HG02642 (cell line): ENCODE measurements at regions not wholly inside any gene's neighbourhood (a gene's known extent, or its start where the extent isn't known, plus 50 kb on each side); places are given as distances from the start of the nearest gene placed in this dataset.

Source experiments
- ATAC-seq: cut with Tn5 transposase; IDR thresholded peaks from one replicate; pipeline ENCODE4 v1.9.1; 2021; ENCODE audit warnings: mild to moderate bottlenecking; ENCODE audit not compliant: unreplicated experiment, poor library complexity

GRCh38 chr2:176746411-176746810, 466.2 kb upstream of the HNRNPA3 start:
- no peak for ATAC-seq

DNA sequence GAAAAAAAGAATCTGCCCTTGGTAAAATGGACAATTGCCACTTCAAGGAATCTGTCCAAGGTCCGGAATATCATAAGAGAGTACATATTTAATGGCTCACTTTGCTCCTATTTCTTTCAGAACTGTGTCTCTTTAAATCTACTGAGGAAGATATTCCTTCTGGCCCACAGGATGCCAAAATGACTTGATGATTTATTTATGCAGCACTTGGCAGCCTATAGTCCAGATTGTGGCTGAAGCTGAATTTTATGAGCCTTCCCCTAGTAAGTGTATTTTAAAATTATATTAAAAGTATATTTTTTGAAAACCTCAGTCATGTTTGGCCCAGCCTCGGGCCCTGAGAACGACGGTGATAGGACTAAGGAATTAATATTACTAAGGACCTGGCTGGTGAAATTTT, 465.1 kb upstream of the HNRNPA3 start:
- ATAC-seq, result no peak

DNA sequence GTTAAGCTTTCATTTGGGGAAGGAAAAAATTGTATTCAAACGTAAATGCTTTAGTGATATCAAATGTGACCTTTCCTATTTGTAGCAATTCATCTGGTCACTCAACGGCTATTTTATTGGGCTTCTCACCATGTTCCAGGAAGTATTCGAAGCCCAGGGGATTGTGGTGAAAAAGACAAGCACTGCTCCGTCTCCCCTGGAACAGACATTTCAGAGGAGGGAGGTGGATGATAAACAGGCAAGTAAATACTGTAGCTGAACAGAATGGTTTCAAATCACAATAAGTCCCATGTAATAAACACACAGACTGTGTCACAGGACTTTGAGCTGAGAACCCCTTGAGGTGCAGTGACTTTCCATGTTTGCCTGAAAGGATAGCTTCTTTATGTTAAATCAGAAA, 464.7 kb upstream of the HNRNPA3 start:
- ATAC-seq, result no peak

- no peak for ATAC-seq
Observed at GRCh38 chr2:176748662-176749061, 463.9 kb upstream of the HNRNPA3 start.

GRCh38 chr2:176751314-176752227, 461.0 kb upstream of the HNRNPA3 start:
- no peak for ATAC-seq

- ATAC-seq, result no peak
Observed at GRCh38 chr2:176752295-176752694, 460.3 kb upstream of the HNRNPA3 start.

DNA sequence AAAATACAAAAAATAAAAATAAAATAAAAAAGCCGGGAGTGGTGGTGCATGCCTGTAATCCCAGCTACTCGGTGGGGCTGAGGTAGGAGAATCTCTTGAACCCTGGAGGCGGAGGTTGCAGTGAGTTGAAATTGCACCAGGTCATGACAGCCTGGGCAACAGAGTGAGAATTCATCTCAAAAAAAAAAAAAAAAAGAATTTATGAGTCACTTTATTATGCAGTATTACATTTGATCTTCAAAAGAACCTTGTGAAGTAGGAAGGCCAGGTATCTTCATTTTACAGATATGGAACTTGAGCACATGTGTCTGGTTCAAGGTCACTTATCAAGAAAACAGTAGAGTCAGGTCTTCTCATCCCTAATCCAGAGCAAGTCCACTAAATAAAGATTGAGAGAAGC, 459.4 kb upstream of the HNRNPA3 start:
- no peak for ATAC-seq

GRCh38 chr2:176753752-176754474, 458.7 kb upstream of the HNRNPA3 start:
- no peak for ATAC-seq

- ATAC-seq, result no peak
Observed at GRCh38 chr2:176755537-176756135, 457.0 kb upstream of the HNRNPA3 start.

GRCh38 chr2:176758426-176758825, 454.2 kb upstream of the HNRNPA3 start:
- ATAC-seq, result no peak

DNA sequence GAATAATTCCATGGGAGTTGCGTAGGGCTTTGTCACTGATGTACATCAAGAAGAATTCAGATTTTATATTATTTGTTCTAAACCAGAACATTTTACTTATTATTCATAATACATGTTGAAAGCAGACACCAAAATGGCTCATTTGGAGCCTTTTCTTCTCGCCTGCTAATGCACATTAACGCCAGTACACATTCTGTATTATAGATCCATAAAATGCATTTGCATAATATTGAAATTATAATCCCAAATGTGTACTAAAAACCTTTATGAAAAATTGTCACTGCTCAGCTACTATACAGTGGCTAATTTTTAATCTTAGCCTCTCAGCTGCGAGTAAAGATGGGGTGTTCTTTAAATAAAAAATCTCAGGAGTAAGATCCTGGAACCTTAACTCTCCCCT, 452.2 kb upstream of the HNRNPA3 start:
- no peak for ATAC-seq

GRCh38 chr2:176763130-176763529, 449.5 kb upstream of the HNRNPA3 start:
- no peak for ATAC-seq

- ATAC-seq, result peak; percentile 65
Observed at GRCh38 chr2:176763851-176764404, 448.7 kb upstream of the HNRNPA3 start.

DNA sequence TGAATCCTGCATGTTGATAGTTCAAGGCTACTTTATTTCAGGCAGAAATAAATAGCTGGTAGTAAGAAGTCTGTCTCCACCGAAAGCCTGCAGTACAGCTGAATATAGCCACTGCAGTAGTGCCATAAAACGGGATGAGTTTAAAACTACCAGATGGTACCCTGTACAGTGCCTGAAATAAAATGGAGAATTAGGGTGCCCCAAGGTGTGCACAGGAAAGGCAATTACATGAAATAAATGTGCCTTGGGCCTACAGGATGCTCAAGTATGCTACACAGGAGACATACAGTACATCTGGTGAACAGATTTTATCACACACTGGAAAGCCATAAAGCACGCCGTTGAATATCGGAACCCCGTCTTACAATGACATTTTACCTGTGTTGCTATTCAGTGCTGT, 447.7 kb upstream of the HNRNPA3 start:
- ATAC-seq, result no peak

DNA sequence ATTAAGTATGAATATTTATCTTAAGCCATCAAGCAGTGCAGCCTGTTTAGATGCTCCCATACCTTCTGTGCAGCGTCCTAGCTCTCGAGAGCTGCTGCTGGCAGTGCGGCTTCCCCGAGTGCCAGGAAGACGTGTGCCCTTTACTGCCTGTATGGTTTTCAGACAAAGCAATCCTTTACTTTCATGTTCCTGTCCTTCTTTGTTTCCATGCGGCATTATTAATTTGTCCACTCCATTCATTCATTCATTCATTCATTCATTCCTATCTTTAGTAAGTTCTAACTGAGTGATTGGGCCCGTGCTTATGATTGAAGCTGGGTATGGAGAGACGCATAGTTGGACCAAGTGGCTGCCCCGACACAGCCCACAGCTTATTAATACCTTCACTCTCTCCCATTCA, 446.6 kb upstream of the HNRNPA3 start:
- no peak for ATAC-seq

DNA sequence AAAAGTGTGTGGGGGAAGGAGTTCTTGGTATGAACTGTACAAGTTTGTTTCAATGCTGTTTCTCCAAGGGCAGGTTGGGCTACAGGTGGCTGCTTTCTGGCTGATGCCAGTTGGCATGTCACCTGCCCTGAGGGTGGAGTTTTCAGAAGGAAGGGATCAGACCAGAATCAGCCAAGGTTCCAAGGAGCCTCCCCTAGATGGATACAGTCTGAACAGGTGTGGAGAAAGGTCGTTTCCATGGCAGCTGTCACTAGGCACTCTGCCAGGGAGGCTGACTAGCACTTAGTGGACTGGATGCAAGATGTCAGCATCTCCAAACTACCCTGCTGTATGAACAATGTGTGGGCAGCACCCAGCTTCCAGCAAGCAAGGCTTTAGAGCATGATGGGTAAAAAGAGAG, 444.4 kb upstream of the HNRNPA3 start:
- ATAC-seq, result no peak

- no peak for ATAC-seq
Observed at GRCh38 chr2:176769021-176769420, 443.6 kb upstream of the HNRNPA3 start.

GRCh38 chr2:176769499-176770370, 442.9 kb upstream of the HNRNPA3 start:
- ATAC-seq, result no peak

DNA sequence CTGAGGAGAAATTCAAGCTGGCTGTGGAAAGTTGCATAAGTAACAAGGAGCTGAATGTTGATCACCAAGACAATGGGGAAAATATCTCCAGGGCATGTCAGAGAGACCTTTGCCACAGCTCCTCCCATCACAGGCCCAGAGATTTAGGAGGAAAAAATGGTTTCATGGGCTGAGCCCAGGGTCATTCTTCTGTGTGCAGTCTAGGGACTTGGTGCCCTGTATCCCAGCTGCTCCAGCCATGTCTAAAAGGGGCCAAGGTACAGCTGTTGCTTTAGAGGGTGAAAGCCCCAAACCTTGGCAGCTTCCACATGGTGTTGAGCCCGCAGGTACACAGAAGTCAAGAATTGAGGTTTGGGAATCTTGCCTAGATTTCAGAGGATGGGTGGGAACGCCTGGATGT, 439.8 kb upstream of the HNRNPA3 start:
- no peak for ATAC-seq
